HL-60 (cell line): ENCODE measurements at regions not wholly inside any gene's neighbourhood (a gene's known extent, or its start where the extent isn't known, plus 50 kb on each side); places are given as distances from the start of the nearest gene placed in this dataset.

Source experiments
- DNase-seq, 2 experiments: peaks; one replicate each; pipeline ENCODE4 v3.0.0-alpha.2; 2010 to 2020; ENCODE audit warnings: low read depth in 1 of 2, low spot score in 1 of 2
- H3K27ac ChIP-seq: fragments of 250-450 bp; sonication (Bioruptor Pico); replicated peaks from 2 replicates; pipeline ENCODE4 v1.5.1; 2020; ENCODE audit warnings: mild to moderate bottlenecking, moderate library complexity
- H3K27me3 ChIP-seq: fragments of 250-450 bp; sonication (Bioruptor Pico); 2 replicates; pipeline ENCODE4 v1.5.1; 2021; ENCODE audit warnings: mild to moderate bottlenecking, moderate library complexity; ENCODE audit not compliant: insufficient read depth, poor library complexity, severe bottlenecking
- H3K4me3 ChIP-seq: replicated peaks from 2 replicates; pipeline ENCODE4 v1.5.1; 2011; ENCODE audit warnings: mild to moderate bottlenecking, control low read depth, low read length; ENCODE audit not compliant: insufficient read depth
- GABPA ChIP-seq: IDR thresholded peaks from 2 replicates; pipeline ENCODE4 v1.6.1; 2012; ENCODE audit warnings: low read depth
- POLR2AphosphoS5 ChIP-seq: IDR thresholded peaks from 2 replicates; pipeline ENCODE4 v1.6.1; 2012; ENCODE audit warnings: low read depth
- SPI1 ChIP-seq: IDR thresholded peaks from 2 replicates; pipeline ENCODE4 v1.6.1; 2012; ENCODE audit warnings: low read depth, mild to moderate bottlenecking, borderline replicate concordance
- TF ChIP-seq, protein P1 (sequence below): IDR thresholded peaks from 2 replicates; pipeline ENCODE4 v1.6.1; 2012; ENCODE audit warnings: low read depth; ENCODE audit not compliant: insufficient replicate concordance
- TF ChIP-seq, protein P2 (sequence below): IDR thresholded peaks from one replicate; pipeline ENCODE4 v1.5.1; 2011; ENCODE audit warnings: low read length, control low read depth, inconsistent platforms; ENCODE audit not compliant: insufficient read depth

DNA sequence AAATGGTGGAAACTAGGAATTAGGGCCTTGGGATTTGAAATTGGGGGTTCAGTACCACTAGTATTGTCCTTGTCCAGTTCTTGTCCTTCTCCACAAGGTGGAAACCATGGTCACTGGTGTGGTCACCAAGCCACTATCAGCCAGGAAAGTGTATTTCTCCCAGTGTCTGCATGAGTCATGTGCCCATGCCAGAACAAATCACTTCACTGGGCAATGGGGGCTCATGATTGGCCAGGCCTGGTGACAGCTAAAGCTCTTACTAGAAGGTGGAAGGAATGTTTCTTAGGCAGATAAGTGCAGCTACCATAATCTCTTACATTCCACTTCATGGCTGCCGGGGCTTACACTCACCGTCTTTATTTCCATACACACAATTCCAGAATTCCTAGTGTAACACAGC lies 124.8 kb upstream of the TACR1 start:
- no peak overlapping the region for H3K27ac ChIP-seq
- H3K4me3 ChIP-seq, result no peak overlapping the region
- TF ChIP-seq SPI1 (no peak), POLR2AphosphoS5 (no peak), GABPA (no peak)
- TF ChIP-seq, protein P1, sequence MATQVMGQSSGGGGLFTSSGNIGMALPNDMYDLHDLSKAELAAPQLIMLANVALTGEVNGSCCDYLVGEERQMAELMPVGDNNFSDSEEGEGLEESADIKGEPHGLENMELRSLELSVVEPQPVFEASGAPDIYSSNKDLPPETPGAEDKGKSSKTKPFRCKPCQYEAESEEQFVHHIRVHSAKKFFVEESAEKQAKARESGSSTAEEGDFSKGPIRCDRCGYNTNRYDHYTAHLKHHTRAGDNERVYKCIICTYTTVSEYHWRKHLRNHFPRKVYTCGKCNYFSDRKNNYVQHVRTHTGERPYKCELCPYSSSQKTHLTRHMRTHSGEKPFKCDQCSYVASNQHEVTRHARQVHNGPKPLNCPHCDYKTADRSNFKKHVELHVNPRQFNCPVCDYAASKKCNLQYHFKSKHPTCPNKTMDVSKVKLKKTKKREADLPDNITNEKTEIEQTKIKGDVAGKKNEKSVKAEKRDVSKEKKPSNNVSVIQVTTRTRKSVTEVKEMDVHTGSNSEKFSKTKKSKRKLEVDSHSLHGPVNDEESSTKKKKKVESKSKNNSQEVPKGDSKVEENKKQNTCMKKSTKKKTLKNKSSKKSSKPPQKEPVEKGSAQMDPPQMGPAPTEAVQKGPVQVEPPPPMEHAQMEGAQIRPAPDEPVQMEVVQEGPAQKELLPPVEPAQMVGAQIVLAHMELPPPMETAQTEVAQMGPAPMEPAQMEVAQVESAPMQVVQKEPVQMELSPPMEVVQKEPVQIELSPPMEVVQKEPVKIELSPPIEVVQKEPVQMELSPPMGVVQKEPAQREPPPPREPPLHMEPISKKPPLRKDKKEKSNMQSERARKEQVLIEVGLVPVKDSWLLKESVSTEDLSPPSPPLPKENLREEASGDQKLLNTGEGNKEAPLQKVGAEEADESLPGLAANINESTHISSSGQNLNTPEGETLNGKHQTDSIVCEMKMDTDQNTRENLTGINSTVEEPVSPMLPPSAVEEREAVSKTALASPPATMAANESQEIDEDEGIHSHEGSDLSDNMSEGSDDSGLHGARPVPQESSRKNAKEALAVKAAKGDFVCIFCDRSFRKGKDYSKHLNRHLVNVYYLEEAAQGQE, result no peak
- TF ChIP-seq, protein P2, sequence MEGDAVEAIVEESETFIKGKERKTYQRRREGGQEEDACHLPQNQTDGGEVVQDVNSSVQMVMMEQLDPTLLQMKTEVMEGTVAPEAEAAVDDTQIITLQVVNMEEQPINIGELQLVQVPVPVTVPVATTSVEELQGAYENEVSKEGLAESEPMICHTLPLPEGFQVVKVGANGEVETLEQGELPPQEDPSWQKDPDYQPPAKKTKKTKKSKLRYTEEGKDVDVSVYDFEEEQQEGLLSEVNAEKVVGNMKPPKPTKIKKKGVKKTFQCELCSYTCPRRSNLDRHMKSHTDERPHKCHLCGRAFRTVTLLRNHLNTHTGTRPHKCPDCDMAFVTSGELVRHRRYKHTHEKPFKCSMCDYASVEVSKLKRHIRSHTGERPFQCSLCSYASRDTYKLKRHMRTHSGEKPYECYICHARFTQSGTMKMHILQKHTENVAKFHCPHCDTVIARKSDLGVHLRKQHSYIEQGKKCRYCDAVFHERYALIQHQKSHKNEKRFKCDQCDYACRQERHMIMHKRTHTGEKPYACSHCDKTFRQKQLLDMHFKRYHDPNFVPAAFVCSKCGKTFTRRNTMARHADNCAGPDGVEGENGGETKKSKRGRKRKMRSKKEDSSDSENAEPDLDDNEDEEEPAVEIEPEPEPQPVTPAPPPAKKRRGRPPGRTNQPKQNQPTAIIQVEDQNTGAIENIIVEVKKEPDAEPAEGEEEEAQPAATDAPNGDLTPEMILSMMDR, result no peak
- no peak for DNase-seq
- no peaks in the 10 kb centered on the region for H3K27me3 ChIP-seq

DNA sequence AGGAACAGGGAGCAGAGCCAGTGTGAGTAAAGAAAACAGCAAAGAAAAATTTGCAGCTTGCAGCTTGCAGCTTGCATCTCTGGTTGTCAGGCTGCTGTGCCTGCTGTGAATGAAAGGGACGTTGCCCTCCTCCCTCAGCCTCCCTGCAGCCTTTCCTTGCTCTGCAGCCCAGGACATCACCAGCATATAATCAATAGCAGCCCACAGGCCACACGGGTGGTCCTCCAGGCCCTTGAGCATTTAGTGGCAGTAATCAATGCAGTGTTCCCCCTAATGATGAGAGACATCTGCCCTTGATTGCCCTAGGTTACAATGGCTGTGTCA lies 122.2 kb upstream of the TACR1 start:
- no peak for DNase-seq
- TF ChIP-seq POLR2AphosphoS5, result no peak
- no peak for TF ChIP-seq GABPA
- TF ChIP-seq SPI1, result no peak
- TF ChIP-seq, protein P2, result no peak
- no peak overlapping the region for H3K27ac ChIP-seq
- H3K27me3 ChIP-seq, result peaks cover 2% of the 10 kb centered on the region
- H3K4me3 ChIP-seq, result no peak overlapping the region

DNA sequence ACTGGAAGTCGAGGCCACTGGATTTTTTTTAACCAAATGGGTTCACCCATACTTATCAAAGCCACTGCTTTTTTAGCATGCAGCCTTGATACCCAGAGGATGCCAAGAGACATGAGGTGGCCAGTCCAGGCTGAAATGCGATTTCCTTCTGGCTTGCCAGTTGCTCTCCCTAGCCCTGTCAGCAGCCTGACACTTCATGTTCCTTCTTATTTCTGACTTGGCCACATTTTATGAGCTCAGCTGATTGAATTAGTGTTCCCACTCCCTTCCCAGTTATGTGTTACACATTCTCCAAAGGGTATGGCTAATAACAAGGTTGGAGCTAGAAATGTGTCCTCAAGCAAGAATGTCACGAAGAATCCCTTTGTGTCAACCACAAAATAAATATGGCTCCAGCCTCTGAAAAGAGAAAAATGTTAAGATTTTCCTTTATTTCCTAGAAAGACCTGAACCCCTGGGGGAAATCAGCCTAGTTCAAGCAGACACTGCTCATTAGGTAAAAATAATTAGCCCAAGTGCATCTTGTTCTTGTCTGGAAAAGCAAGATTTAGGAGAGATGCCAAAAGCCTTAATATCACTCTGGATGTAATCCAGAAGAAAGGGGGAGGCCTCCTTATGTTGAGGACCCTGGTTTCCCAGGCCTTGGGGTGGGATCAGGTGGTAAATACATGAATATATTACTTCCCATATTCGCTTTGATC lies 121.7 kb upstream of the TACR1 start:
- no peak overlapping the region for H3K27ac ChIP-seq
- no peak for DNase-seq
- no peak overlapping the region for H3K4me3 ChIP-seq
- peaks cover 2% of the 10 kb centered on the region for H3K27me3 ChIP-seq
- TF ChIP-seq, protein P1, result no peak
- TF ChIP-seq, protein P2, result no peak
- TF ChIP-seq SPI1, result no peak
- no peak for TF ChIP-seq POLR2AphosphoS5
- TF ChIP-seq GABPA, result no peak

DNA sequence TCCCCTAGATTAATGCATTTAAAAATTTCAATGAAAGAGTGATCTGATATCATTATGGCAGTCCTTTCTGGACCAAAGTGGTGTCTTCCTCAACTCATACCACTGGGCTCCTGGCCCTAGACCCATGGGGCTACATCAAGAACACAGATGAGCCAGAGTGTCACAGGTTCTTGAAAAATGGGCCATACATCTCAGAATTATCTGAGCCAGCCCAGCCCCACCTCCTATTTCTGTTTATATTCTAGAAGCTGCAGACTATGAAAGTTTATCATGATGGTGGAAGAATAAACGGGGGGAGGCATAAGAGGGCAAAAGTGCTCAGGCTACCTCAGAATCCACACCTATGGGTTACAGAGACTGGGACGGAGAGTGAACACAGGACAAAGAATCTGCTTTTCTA lies 120.6 kb upstream of the TACR1 start:
- TF ChIP-seq, protein P2, result no peak
- no peak for TF ChIP-seq GABPA
- TF ChIP-seq, protein P1, result no peak
- no peak for TF ChIP-seq POLR2AphosphoS5
- no peak for TF ChIP-seq SPI1
- Histone ChIP-seq H3K4me3 (no peak overlapping the region), H3K27ac (no peak overlapping the region), H3K27me3 (peaks cover 2% of the 10 kb centered on the region)
- no peak for DNase-seq
